Suprapubic skin (tissue), 4 donors: ENCODE measurements at regions not wholly inside any gene's neighbourhood (a gene's known extent, or its start where the extent isn't known, plus 50 kb on each side); places are given as distances from the start of the nearest gene placed in this dataset.

ENCODE experiments used
- DNase-seq, 2 donors: peaks; one replicate each; pipeline ENCODE4 v3.0.0-alpha.2; 2019; ENCODE audit warnings: low spot score in 2 of 2
- H3K27ac ChIP-seq: fragments of 200-600 bp; sonication (generic); one replicate; pipeline ENCODE4 v1.5.1; 2019
- H3K27me3 ChIP-seq: fragments of 200-600 bp; sonication (generic); one replicate; pipeline ENCODE4 v1.5.1; 2019
- H3K36me3 ChIP-seq: fragments of 200-600 bp; sonication (generic); one replicate; pipeline ENCODE4 v1.5.1; 2019
- H3K4me1 ChIP-seq: fragments of 200-600 bp; sonication (generic); one replicate; pipeline ENCODE4 v1.5.1; 2019
- H3K4me3 ChIP-seq: fragments of 200-600 bp; sonication (generic); one replicate; pipeline ENCODE4 v1.5.1; 2019; ENCODE audit warnings: mild to moderate bottlenecking
- H3K9me3 ChIP-seq: fragments of 200-600 bp; sonication (generic); one replicate; pipeline ENCODE4 v1.5.1; 2019
- CTCF ChIP-seq, 2 donors: fragments of 200-600 bp in 1 of 2; fragments of 450-650 bp in 1 of 2; sonication (generic) in 1 of 2; IDR thresholded peaks; one replicate each; pipeline ENCODE4 v1.5.1; 2016 to 2019; ENCODE audit warnings: antibody characterized with exemption in 2 of 2, mild to moderate bottlenecking in 1 of 2, moderate library complexity in 1 of 2
- EP300 ChIP-seq: sonication (generic); formaldehyde crosslinking; IDR thresholded peaks from one replicate; pipeline ENCODE4 v1.6.1; 2017; ENCODE audit warnings: antibody characterized with exemption
- POLR2A ChIP-seq, 2 donors: fragments of 450-650 bp; IDR thresholded peaks; one replicate each; pipeline ENCODE4 v1.6.1; 2017; ENCODE audit warnings: antibody characterized with exemption in 2 of 2, mild to moderate bottlenecking in 2 of 2, moderate library complexity in 2 of 2
- POLR2AphosphoS5 ChIP-seq, 3 donors: sonication (generic); formaldehyde crosslinking; IDR thresholded peaks; one replicate each; pipeline ENCODE4 v1.6.1; 2017; ENCODE audit warnings: antibody characterized with exemption in 3 of 3
- WGBS: methylation state at CpG from one replicate; pipeline ENCODE4 v1.1.5; 2018; 5-methylcytosine and 5-hydroxymethylcytosine counted together

GRCh38 chr7:142308326-142308725 is 50.5 kb upstream of the PRSS58 start:
- 81% methylated on average over 4 of the region's 4 CpGs for WGBS
- Histone ChIP-seq H3K9me3 (no peaks in the 10 kb centered on the region), H3K4me1 (no peaks in the 10 kb centered on the region), H3K4me3 (no peak overlapping the region), H3K27ac (no peak overlapping the region), H3K36me3 (no peaks in the 10 kb centered on the region), H3K27me3 (no peaks in the 10 kb centered on the region)
- DNase-seq = no peak
- no peak for TF ChIP-seq CTCF (IDR thresholded peaks at IDR 0.05)
- TF ChIP-seq POLR2A (IDR thresholded peaks at IDR 0.05) = no peak
- no peak for TF ChIP-seq EP300
- TF ChIP-seq POLR2AphosphoS5 (IDR thresholded peaks at IDR 0.05) = no peak
